ENCODE measurements at regions not wholly inside any gene's neighbourhood (a gene's known extent, or its start where the extent isn't known, plus 50 kb on each side); places are given as distances from the start of the nearest gene placed in this dataset.
"Not testable (repeated sequence)": the region's sequence is repeated elsewhere in the genome, so short reads cannot be mapped to it uniquely, and the experiment has no call there.

- DNase-seq, result no peak
Observed at GRCh38 chr5:163706053-163706771, 200.8 kb downstream of the MAT2B start.

- DNase-seq, result no peak
Observed at GRCh38 chr5:163712011-163712410, 206.6 kb downstream of the MAT2B start.

- no peak for DNase-seq
Observed at GRCh38 chr5:163718272-163718671, 212.9 kb downstream of the MAT2B start.

GRCh38 chr5:163724305-163724704 lies 218.9 kb downstream of the MAT2B start:
- DNase-seq, result no peak

GRCh38 chr5:163727028-163727427 lies 221.6 kb downstream of the MAT2B start:
- no peak for DNase-seq

GRCh38 chr5:163730206-163730756 lies 224.9 kb downstream of the MAT2B start:
- no peak for DNase-seq

- DNase-seq, result no peak
Observed at GRCh38 chr5:163731256-163731655, 225.8 kb downstream of the MAT2B start.

- DNase-seq, result no peak
Observed at GRCh38 chr5:163735069-163735468, 229.7 kb downstream of the MAT2B start.

GRCh38 chr5:163747586-163747985 lies 242.2 kb downstream of the MAT2B start:
- DNase-seq, result no peak

- no peak for DNase-seq
Observed at GRCh38 chr5:163748934-163749333, 243.5 kb downstream of the MAT2B start.

GRCh38 chr5:163750415-163750814 lies 245.0 kb downstream of the MAT2B start:
- DNase-seq, result not testable (repeated sequence)

GRCh38 chr5:163755505-163755904 lies 250.1 kb downstream of the MAT2B start:
- no peak for DNase-seq

GRCh38 chr5:163756170-163756569 lies 250.8 kb downstream of the MAT2B start:
- DNase-seq, result no peak

GRCh38 chr5:163757344-163757743 lies 251.9 kb downstream of the MAT2B start:
- no peak for DNase-seq

- no peak for DNase-seq
Observed at GRCh38 chr5:163758283-163758711, 252.9 kb downstream of the MAT2B start.

GRCh38 chr5:163759000-163759704 lies 253.7 kb downstream of the MAT2B start:
- no peak for DNase-seq

GRCh38 chr5:163760498-163760897 lies 255.1 kb downstream of the MAT2B start:
- no peak for DNase-seq

- no peak for DNase-seq
Observed at GRCh38 chr5:163766936-163767670, 261.7 kb downstream of the MAT2B start.

GRCh38 chr5:163770625-163771024 lies 265.2 kb downstream of the MAT2B start:
- DNase-seq, result no peak

- no peak for DNase-seq
Observed at GRCh38 chr5:163772241-163772640, 266.8 kb downstream of the MAT2B start.

- DNase-seq, result no peak
Observed at GRCh38 chr5:163772644-163773043, 267.2 kb downstream of the MAT2B start.

GRCh38 chr5:163773226-163773625 lies 267.8 kb downstream of the MAT2B start:
- DNase-seq, result no peak

GRCh38 chr5:163789870-163790269 lies 284.5 kb downstream of the MAT2B start:
- no peak for DNase-seq

GRCh38 chr5:163790497-163790896 lies 285.1 kb downstream of the MAT2B start:
- DNase-seq, result no peak

Measured in NCI-H1436 (cell line).